ENCODE measurements at regions not wholly inside any gene's neighbourhood (a gene's known extent, or its start where the extent isn't known, plus 50 kb on each side); places are given as distances from the start of the nearest gene placed in this dataset.

GRCh38 chr5:66247176-66247960 lies 103.3 kb downstream of the SREK1 start:
- Histone ChIP-seq H3K4me1 (ENCODE audit: control insufficient read depth, insufficient read depth, low read length) (no peaks in the 10 kb centered on the region), H3K27me3 (ENCODE audit: control insufficient read depth, insufficient read depth, low read length, poor library complexity, severe bottlenecking) (no peaks in the 10 kb centered on the region), H3K27ac (ENCODE audit: low read depth, low read length) (no peak overlapping the region), H3K9me3 (ENCODE audit: control insufficient read depth, low read length) (no peaks in the 10 kb centered on the region), H3K36me3 (ENCODE audit: control insufficient read depth, insufficient read depth, low read length) (no peaks in the 10 kb centered on the region), H3K4me3 (ENCODE audit: low read length) (no peak overlapping the region), H3K9ac (ENCODE audit: extremely low read depth, low read length, poor library complexity, severe bottlenecking) (no peak overlapping the region)
- TF ChIP-seq CTCF (conservative IDR thresholded peaks at IDR 0.05) = no peak
- no peak overlapping the region for H3K27ac Mint-ChIP-seq
- H3K27me3 Mint-ChIP-seq (ENCODE audit: insufficient read depth) = no peaks in the 10 kb centered on the region
- H3K4me1 Mint-ChIP-seq = no peaks in the 10 kb centered on the region
- no peaks in the 10 kb centered on the region for H3K36me3 Mint-ChIP-seq (ENCODE audit: low read depth)
- DNase-seq = no peak
- no peaks in the 10 kb centered on the region for H3K9me3 Mint-ChIP-seq
- no peak overlapping the region for H3K4me3 Mint-ChIP-seq
- WGBS, 2 experiments (ENCODE audit: insufficient coverage in 1 of 2, insufficient read length in 1 of 2) = 88 to 90% methylated on average over 2 to 4 of the region's 4 CpGs

- Histone ChIP-seq H3K4me1 (ENCODE audit: control insufficient read depth, insufficient read depth, low read length) (no peaks in the 10 kb centered on the region), H3K4me3 (ENCODE audit: low read length) (no peak overlapping the region), H3K36me3 (ENCODE audit: control insufficient read depth, insufficient read depth, low read length) (no peaks in the 10 kb centered on the region), H3K27me3 (ENCODE audit: control insufficient read depth, insufficient read depth, low read length, poor library complexity, severe bottlenecking) (no peaks in the 10 kb centered on the region), H3K9ac (ENCODE audit: extremely low read depth, low read length, poor library complexity, severe bottlenecking) (no peak overlapping the region), H3K27ac (ENCODE audit: low read depth, low read length) (no peak overlapping the region), H3K9me3 (ENCODE audit: control insufficient read depth, low read length) (no peaks in the 10 kb centered on the region)
- Mint-ChIP-seq H3K4me3 (no peak overlapping the region), H3K9me3 (no peaks in the 10 kb centered on the region), H3K36me3 (ENCODE audit: low read depth) (no peaks in the 10 kb centered on the region), H3K4me1 (no peaks in the 10 kb centered on the region), H3K27me3 (ENCODE audit: insufficient read depth) (no peaks in the 10 kb centered on the region), H3K27ac (no peak overlapping the region)
- TF ChIP-seq CTCF (conservative IDR thresholded peaks at IDR 0.05) = no peak
- WGBS, 2 experiments (ENCODE audit: insufficient coverage in 1 of 2, insufficient read length in 1 of 2) = 77% methylated on average over 2 of the region's 2 CpGs; no CpG with 5 or more reads in 1 of the 2 experiments
- no peak for DNase-seq
These were observed 104.8 kb downstream of the SREK1 start for GRCh38 chr5:66248874-66249273.

GRCh38 chr5:66249920-66250319 lies 105.8 kb downstream of the SREK1 start:
- Histone ChIP-seq H3K27ac (ENCODE audit: low read depth, low read length) (no peak overlapping the region), H3K4me1 (ENCODE audit: control insufficient read depth, insufficient read depth, low read length) (no peaks in the 10 kb centered on the region), H3K9ac (ENCODE audit: extremely low read depth, low read length, poor library complexity, severe bottlenecking) (no peak overlapping the region), H3K4me3 (ENCODE audit: low read length) (no peak overlapping the region), H3K9me3 (ENCODE audit: control insufficient read depth, low read length) (no peaks in the 10 kb centered on the region), H3K36me3 (ENCODE audit: control insufficient read depth, insufficient read depth, low read length) (no peaks in the 10 kb centered on the region), H3K27me3 (ENCODE audit: control insufficient read depth, insufficient read depth, low read length, poor library complexity, severe bottlenecking) (no peaks in the 10 kb centered on the region)
- H3K27ac Mint-ChIP-seq = no peak overlapping the region
- 67 to 73% methylated on average over 2 to 3 of the region's 4 CpGs for WGBS, 2 experiments (ENCODE audit: insufficient coverage in 1 of 2, insufficient read length in 1 of 2)
- no peaks in the 10 kb centered on the region for H3K4me1 Mint-ChIP-seq
- H3K9me3 Mint-ChIP-seq = no peaks in the 10 kb centered on the region
- no peaks in the 10 kb centered on the region for H3K36me3 Mint-ChIP-seq (ENCODE audit: low read depth)
- no peak overlapping the region for H3K4me3 Mint-ChIP-seq
- H3K27me3 Mint-ChIP-seq (ENCODE audit: insufficient read depth) = no peaks in the 10 kb centered on the region
- no peak for TF ChIP-seq CTCF (conservative IDR thresholded peaks at IDR 0.05)
- no peak for DNase-seq

Data from endodermal cell (in vitro differentiated cells).